GM21390 (cell line): ENCODE measurements at regions not wholly inside any gene's neighbourhood (a gene's known extent, or its start where the extent isn't known, plus 50 kb on each side); places are given as distances from the start of the nearest gene placed in this dataset.

Experiments
- ATAC-seq: cut with Tn5 transposase; IDR thresholded peaks from one replicate; pipeline ENCODE4 v1.9.1; 2021; ENCODE audit not compliant: unreplicated experiment

DNA sequence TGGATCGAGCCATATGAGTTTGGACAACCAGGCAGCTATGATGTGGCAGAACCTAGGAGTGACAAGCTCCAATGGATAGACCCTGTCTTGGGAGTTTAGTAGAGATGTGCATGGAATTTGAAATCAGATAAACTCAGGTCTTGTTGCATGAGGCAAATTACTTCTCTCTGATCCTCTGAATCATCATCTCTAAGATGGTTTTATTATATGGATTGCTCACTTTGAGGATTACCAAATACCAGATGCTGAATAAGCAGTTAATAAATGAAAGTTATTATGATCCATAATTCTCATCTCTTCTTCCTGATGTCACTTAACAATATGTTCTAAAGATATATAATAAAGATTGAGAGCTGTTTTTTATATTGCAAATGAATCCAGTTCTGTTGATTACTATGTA is 622.2 kb downstream of the NTRK3 start:
- ATAC-seq = no peak

DNA sequence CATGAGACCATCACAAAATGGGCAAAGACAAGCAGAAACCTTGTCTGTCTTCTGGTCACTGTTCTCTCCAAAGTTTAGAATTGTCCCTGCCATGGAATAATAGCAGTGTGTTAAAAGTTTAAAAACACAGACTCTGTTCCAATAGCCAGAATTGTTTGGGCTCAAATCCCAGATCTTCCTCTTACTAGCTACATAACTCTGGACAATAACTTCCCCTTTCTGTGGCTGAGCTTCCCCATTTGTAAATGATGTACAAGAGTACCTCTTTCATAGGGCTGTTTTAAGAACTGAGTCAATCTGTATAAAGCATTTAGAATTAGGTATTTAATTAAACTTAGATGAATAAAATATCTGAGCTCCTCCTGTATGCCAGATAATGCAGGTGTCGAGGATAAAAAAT is 623.0 kb downstream of the NTRK3 start:
- ATAC-seq = no peak

DNA sequence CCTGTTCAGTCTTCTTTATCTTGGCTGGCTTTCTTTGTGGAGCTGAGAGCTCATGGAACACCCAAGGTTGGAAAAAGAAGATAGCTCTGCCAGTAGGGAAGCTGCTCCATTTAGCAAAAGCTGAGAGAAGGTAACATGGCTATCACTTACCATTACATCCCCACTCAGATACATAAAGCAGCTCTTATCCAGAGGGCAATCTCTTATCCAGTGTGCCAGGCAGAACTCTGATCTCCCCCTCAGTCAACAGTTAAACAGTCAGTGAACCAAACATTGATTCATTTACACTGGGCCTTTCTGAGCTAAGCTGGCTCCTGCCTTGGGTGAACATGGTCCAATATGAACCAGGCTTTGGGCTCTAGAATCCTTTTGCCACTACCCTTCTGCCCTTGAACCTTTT is 624.2 kb downstream of the NTRK3 start:
- no peak for ATAC-seq

DNA sequence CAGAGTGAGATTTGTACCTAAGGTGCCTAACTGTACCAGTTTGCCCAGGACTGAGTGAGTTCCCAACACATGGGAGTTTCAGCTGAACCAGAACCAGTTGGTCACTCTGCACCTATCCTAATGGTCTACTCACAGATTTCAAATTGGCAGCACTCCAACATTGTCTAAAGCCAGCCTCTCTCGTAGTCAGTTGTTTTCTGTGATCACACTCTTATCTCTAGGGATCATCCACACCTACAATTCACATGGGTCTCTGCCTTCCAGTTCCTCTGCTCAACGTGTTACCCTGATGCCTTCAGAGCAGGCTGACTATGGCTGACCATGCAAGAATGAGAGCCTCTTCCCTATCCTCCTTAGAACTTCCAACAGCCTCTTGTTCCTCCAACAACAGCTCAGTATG is 624.8 kb downstream of the NTRK3 start:
- no peak for ATAC-seq

DNA sequence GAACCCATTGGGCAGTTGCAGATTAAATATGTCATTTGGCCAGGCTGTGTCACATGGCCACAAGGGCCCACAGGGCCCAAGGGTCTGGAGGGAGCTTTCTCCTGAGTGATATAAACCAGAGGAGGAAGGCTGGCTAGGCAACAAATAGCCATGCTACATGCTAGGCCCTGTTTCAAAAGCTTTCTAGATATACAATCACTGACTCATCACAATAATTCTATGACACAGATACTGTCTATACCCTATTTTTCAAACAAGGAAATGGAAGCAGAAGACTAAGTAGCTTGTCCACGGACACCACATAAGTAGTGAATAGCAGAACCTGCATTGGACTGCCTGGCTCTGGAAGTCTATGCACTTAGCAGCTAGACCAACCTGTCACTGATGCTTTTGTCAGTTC is 625.4 kb downstream of the NTRK3 start:
- ATAC-seq = no peak

DNA sequence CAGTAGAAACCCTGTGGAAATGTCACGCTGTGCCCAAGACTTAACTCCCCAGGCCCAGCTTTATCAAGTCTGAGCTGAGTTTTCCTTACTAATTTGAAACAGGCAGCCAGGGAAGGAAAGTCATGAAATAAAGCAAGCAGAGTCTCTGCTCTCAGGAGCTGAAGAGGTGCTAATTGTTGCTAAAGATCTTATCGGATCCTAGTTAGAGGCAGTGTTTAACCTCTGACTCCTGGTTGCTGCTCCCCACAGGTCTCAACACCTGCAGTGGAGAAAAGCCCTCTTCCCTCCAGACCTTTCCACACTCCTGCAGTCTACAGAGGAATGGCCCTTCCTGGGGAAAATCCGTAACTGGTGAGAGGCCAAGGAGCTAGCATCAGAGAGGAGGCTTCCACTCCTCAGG is 628.2 kb downstream of the NTRK3 start:
- ATAC-seq = no peak

DNA sequence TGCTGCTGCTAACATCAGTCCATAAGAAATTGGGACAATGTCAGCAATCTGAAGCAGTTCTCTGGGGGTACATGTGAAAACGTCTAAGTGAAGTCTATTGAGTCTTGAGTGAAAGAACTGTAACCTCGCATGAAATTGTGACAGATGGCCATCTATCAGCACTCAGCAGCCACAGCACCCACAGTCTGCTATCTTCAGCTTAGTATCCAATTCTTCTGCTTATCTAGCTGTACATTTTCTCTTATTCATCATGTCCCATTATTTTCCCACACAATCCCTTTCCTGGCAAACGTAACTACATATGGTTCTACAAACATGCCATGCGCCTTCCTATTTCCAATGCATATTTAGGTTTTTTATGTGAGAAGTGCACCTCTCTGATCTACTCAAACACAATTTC is 629.7 kb downstream of the NTRK3 start:
- no peak for ATAC-seq

DNA sequence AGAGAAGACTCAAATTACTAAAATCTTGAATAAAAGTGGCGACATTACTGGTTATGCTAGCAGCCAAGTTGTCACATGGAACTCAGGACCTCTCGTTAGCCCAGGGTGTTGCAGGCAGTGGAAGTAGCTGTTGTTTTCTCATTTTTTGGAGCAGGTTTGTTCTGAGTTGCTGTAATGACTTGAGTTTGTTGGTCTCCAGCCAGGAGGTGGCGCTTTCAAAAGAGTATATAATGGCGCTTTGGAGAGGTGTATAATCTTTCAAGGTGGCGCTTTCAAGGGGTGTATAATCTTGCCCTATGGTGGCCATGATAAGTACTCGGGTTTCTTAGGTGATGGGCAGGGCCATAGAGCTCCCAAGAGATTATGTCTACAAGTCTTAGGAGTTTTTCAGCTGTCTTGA is 632.7 kb downstream of the NTRK3 start:
- no peak for ATAC-seq

DNA sequence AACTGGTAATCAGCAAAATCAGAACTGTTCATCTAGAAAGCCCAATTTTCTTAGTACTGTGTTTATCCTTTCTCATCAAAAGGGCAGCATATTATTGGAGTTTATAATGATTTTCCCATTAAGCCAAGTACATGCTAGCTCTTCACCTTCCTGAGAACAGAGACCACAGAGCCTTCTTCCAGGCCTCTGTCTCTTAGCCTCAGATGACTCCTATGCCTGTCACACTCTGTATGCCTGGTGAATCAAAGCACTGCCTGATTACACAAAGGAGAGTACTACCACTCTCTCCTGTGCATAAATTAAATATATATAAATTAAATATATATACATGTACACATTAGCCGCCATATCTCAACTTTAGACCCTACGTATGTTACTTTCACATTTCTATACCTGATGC is 636.1 kb downstream of the NTRK3 start:
- ATAC-seq = no peak

DNA sequence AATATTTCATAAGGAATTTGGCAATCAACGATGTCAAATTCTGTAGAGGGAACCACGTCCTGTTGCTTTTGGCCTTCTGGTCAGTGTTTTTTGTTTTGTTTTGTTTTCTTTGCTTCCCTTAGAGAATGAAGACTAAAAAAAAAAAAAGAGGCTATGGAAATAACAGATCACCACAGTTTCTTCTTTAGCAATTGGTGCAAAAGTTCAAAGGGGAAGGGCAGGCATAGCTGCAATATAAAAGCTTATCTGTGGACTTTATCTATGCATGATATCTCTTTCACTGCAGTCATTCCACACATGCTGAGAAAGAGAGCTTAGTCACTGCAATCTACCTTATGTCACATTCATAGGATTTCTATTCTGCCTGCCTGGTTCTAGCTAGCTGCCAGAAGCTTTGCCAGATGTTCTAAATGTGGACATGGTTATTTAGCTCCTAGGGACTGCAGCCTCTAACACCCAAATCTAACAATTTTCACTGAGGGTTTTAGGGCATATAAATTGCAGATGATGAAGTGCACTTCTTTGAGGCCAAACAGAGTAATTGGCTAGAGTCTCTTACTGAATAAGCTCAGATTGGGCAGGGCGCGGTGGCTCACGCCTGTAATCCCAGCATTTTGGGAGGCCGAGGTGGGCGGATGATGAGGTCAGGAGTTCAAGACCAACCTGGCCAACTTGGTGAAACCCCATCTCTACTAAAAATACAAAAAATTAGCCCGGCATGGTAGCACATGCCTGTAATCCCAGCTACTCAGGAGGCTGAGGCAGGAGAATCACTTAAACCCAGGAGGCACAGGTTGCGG is 637.2 kb downstream of the NTRK3 start:
- no peak for ATAC-seq

DNA sequence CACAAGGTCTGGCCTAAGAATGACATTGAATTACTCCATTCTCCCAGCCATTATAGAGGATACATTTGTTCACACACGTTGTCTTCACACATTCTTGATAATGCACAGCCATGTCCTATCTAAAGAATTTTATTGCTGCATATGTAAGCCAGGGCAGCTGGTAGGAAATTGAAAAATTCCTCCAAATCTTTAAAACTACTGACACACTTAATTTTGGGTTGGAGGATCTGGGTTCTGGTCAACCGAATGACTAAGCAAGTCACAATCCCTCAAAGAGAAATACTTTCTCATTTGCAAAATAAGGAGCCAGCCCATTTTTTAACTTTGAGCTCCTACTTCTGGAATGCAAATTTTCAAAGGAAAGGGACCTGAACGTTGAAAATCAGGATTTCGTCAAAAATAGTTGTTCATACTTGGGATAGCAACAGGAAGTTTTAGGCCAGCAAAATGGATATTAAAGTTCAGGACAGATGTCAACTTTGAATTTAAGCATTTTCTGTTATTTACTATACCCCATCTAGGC is 638.3 kb downstream of the NTRK3 start:
- no peak for ATAC-seq

DNA sequence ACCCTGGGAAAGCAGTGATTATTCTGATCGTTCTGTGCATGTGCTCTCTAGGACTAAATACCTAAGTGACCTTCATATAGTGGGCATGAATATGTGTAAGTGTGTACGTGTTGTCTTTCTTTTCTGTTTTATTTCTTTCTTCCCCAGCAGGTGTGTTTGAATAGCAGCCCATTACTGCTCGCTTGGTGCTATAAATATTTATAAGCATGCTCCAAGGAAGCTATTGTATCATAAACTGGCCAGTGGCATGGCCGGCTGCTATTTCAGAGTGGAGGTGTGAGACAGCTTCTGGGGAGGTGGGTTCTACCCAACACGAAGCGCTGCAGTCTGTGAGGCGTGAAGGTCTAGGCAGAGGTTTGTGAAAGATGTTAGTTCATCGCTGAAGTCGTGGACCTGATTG is 641.8 kb downstream of the NTRK3 start:
- ATAC-seq = no peak

DNA sequence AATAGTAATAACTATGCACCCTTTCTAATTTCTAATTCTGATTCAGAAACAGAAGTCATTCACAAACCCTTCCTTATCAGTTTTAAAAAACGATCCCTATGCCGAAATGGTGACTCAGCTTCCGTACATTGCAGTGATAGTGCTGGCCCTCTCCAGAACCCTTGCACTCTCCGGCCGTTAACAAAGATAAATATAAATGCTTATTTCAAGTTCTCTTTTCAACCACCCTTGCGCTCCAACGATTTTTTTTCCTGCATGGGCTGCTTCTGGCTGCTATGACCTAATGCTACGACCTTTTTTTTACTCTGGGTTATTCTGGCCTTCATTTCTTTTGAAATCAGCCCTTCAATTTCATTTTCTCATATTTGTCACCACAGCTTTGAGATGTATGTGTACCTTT is 646.2 kb downstream of the NTRK3 start:
- ATAC-seq = no peak

DNA sequence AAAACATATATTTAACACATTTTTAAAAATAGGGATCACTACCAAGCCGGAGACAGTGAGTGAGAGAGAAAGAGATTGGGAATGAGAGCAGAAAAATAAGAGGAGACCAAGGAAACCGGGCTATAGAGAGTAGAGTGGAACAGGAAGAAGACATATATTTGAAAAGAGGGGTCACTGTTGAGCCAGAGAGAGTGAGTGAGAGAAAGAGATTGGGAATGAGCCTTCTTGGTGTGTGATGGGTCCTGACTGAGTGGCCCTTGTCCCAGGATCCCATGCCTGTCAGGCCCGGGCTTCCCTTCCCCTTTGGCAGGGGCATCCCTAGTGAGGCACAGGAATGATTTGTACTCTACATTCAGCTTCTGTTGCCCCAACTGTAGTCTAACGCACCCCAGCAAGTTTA is 646.6 kb downstream of the NTRK3 start:
- no peak for ATAC-seq

DNA sequence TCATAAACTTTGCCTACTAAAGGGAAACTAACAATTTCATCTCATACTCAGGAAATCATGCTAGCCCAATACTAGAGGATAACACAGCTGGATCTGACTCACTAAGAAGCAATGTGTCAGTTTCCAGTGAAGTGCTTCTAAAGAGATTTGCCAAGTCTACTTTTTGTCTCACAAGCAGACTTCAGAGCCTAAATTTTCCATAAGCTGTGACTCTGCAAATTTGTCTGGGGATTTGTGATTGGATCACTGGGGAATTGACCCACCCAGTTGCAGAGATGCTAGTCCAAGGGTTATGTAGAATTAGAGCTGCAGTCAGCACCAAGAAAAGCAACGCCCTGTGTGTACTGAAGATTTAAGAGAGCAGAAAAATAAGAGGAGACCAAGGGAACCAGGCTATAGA is 647.1 kb downstream of the NTRK3 start:
- no peak for ATAC-seq

DNA sequence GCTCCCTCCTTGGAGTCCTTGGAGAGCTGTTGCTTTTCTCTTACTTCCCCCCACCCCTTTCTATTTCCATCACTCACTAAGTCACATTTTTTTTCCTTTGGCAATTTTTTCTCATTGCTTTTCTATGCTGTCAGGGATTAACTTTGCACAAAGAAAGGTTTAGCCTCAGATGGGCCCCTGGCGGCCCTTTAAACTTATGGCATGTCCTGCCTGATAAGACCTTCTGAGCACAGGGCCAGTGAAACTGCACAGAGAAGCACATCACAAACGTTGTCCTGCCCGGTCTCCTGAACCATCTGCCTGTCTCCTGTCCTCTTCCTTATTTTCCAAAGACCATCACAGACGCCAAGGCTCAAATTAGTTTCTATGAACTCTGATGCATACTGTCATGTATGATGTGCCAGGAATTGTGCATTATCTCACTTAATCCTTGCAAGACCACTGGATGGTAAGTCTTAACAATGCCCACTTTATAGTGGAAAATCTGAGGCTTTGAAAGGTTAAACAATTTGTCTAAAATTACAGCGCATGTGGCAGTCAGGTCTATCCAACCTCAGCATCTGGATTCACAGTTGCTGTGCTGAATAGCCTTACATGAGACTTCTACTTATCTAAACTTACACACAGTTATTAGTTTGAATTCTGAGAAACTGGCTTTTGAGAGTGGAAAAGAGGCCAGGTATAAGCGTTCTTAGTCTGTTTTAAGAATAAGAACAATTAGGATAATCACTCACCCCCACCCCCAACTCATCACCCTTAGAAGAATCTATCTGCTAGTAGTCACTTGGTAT is 648.1 kb downstream of the NTRK3 start:
- ATAC-seq = no peak

DNA sequence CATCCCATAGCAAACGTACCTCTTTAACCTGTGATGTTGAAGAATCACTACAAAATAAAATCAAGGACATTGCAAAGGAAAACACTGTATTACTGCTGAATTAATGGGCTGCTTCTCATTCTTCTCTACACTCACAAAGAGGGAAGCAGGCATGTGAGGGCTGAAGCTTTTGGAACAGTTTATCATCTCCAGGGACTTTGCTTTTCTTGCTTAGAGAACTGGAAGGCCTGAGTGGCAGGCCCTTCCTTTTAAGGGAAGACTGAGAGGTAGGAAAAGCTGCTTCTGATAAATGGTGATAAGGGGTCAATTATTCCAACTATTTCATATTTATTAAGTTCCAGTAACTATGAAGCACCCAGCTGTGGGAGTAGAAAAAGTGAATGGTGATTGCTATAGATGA is 649.6 kb downstream of the NTRK3 start:
- no peak for ATAC-seq

DNA sequence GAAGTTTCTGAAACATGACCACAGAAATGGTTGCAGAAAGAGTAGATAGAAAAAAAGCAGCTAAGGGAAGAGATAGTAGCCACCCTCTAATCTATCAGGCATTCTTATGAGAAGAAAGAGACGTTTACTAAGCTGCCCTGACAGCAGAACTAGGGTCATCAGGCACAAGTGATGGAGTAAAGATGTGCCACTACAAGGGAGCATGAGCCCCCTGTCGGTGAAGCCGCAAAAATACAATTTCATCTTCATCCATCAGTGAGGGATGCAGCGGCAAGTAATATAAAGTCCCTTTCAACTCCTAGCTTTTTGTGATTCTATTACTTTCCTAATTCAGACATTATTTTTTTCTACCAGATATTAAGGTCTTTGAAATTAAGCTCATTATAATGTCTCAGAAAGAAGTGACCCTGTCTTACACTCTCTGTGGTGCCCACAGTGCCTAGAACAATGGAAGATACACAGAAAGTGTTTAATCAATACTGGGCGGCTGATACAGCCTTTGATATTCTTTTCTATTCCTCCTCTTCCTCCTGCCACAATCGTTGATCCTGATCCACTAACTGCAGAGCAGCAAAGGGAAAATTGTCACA is 651.6 kb downstream of the NTRK3 start:
- peak; percentile 66 for ATAC-seq

DNA sequence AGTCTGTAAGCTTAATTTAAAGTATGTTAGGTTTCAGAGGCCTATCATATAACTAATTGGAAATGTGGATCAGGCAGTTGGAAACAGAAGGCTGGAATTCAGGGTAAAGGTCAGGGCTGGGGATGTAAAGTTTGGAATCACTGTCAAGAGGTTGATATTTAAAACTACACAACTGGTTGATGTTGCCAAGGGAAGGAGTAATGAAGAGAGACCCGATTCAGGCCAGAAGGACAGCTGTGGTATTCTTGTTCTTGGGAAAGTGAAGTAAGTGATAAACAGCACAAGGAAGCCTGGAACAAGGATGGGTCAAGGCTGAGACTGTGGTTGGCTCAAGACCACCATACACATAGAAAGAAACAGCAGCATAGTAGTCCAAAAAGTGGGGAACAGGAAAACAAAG is 654.2 kb downstream of the NTRK3 start:
- ATAC-seq = no peak

DNA sequence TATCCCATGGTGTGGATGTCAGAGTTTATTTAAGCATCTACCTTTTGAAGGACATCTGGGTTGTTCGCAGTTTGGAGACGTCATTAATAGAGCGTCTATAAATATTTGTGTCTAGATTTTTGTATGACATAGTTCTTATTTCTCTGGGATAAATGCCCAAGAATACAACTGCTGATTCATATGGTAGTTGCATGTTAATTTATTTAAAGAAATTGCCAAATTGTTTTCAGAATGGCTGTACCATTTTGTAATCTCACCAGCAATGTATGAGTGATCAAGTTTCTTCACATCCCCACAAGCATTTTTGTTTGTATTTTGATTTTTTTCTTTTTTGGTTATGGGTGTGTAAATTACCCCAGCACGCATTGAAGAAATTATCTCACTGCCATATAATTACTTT is 656.9 kb downstream of the NTRK3 start:
- ATAC-seq = no peak

DNA sequence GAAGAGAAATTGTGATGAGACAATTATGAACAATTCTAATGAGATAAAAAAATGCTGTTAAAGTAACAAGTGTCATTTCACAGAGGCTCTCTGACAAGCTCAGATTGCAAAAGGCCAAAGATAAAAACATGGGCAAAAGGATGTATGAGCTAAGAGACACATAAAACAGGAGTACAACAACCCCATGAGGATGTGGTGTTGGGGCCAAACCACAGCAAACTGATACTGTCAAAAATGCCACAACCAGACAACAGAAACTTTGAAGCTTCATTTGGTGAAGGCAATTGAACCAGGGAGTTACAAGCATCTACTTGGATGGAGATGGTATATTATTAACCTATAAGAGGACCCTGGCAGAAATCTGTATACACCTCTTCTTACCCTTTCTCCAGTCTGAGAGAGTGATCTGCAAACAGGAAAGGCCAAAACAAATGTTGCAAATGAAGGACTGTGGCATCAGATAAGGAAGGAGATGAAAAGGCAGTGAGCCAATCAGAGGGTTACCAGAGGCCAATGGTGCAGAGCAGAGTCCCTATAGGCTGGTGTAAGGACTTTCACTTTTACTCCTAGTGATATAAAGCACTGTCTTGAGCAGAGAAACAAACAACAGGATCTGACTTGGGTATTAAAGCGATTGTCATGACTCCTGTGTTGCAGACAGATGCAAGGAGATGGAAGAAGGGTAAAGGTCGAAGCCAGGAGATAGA is 659.0 kb downstream of the NTRK3 start:
- ATAC-seq = peak; percentile 60
